GM12878 (cell line): ENCODE measurements at regions not wholly inside any gene's neighbourhood (a gene's known extent, or its start where the extent isn't known, plus 50 kb on each side); places are given as distances from the start of the nearest gene placed in this dataset.

Experiments used
- ATF2 ChIP-seq: IDR thresholded peaks from 2 replicates; pipeline ENCODE4 v1.6.1; 2012; ENCODE audit warnings: low read length, inconsistent platforms
- CBX3 ChIP-seq: fragments of 200-600 bp; sonication (generic); IDR thresholded peaks from 2 replicates; pipeline ENCODE4 v1.6.1; 2016; ENCODE audit warnings: low read depth, borderline replicate concordance
- CHD2 ChIP-seq: IDR thresholded peaks from 2 replicates; pipeline ENCODE4 v1.6.1; 2011; ENCODE audit warnings: low read depth, low read length, improper control_type of control experiment, borderline replicate concordance
- CREM ChIP-seq: IDR thresholded peaks from 2 replicates; pipeline ENCODE4 v1.6.1; 2014; ENCODE audit warnings: antibody characterized with exemption, low read depth
- ESRRA ChIP-seq: IDR thresholded peaks from 2 replicates; pipeline ENCODE4 v1.6.1; 2012; ENCODE audit warnings: mild to moderate bottlenecking, low read length, improper control_type of control experiment
- EZH2 ChIP-seq: IDR thresholded peaks from 2 replicates; pipeline ENCODE4 v1.6.1; 2012; ENCODE audit warnings: low read depth, mild to moderate bottlenecking, control low read depth, inconsistent platforms, low read length, borderline replicate concordance; ENCODE audit not compliant: control insufficient read depth
- JUND ChIP-seq: IDR thresholded peaks from 2 replicates; pipeline ENCODE4 v1.6.1; 2012; ENCODE audit warnings: low read depth, mild to moderate bottlenecking, low read length, improper control_type of control experiment, moderate library complexity
- MTA3 ChIP-seq: IDR thresholded peaks from 2 replicates; pipeline ENCODE4 v1.6.1; 2012; ENCODE audit warnings: low read length, inconsistent platforms, borderline replicate concordance
- MYC ChIP-seq: IDR thresholded peaks from 2 replicates; pipeline ENCODE4 v1.6.1; 2011; ENCODE audit warnings: mild to moderate bottlenecking, low read length, moderate library complexity, inconsistent platforms; ENCODE audit not compliant: insufficient read depth, insufficient replicate concordance, insufficient read length, severe bottlenecking
- NFYA ChIP-seq: IDR thresholded peaks from 2 replicates; pipeline ENCODE4 v1.6.1; 2011; ENCODE audit warnings: low read depth, mild to moderate bottlenecking, low read length, improper control_type of control experiment, borderline replicate concordance
- NR2F1 ChIP-seq: fragments of 450-650 bp; conservative IDR thresholded peaks from 2 replicates; pipeline ENCODE4 v1.6.1; 2017; ENCODE audit warnings: mild to moderate bottlenecking
- PAX8 ChIP-seq: fragments of 450-650 bp; IDR thresholded peaks from 2 replicates; pipeline ENCODE4 v1.6.1; 2017; ENCODE audit warnings: mild to moderate bottlenecking, moderate library complexity
- POU2F2 ChIP-seq: IDR thresholded peaks from 3 replicates; pipeline ENCODE4 v1.6.1; 2011; ENCODE audit warnings: low read depth, mild to moderate bottlenecking, low read length, borderline replicate concordance
- RBBP5 ChIP-seq: fragments of 200-600 bp; sonication (generic); conservative IDR thresholded peaks from 2 replicates; pipeline ENCODE4 v1.6.1; 2016
- STAT3 ChIP-seq: IDR thresholded peaks from 2 replicates; pipeline ENCODE4 v1.6.1; 2011; ENCODE audit warnings: low read depth, low read length, improper control_type of control experiment
- ZNF274 ChIP-seq: IDR thresholded peaks from one replicate; pipeline ENCODE4 v1.8.0; 2011; ENCODE audit not compliant: insufficient read length, insufficient read depth
- TF ChIP-seq, protein P1 (sequence below): fragments of 450-650 bp; IDR thresholded peaks from 2 replicates; pipeline ENCODE4 v1.6.1; 2017; ENCODE audit warnings: mild to moderate bottlenecking
- TF ChIP-seq, protein P2 (sequence below): IDR thresholded peaks from 2 replicates; pipeline ENCODE4 v1.6.1; 2011; ENCODE audit warnings: mild to moderate bottlenecking, low read depth, low read length, moderate library complexity; ENCODE audit not compliant: insufficient replicate concordance
- TF ChIP-seq, protein P3 (sequence below): IDR thresholded peaks from 2 replicates; pipeline ENCODE4 v1.6.1; 2012; ENCODE audit warnings: improper control_type of control experiment, low read depth, low read length; ENCODE audit not compliant: insufficient replicate concordance
- TF ChIP-seq, protein P4 (sequence below): IDR thresholded peaks from 2 replicates; pipeline ENCODE4 v1.6.1; 2011; ENCODE audit warnings: low read depth, low read length, improper control_type of control experiment, borderline replicate concordance

DNA sequence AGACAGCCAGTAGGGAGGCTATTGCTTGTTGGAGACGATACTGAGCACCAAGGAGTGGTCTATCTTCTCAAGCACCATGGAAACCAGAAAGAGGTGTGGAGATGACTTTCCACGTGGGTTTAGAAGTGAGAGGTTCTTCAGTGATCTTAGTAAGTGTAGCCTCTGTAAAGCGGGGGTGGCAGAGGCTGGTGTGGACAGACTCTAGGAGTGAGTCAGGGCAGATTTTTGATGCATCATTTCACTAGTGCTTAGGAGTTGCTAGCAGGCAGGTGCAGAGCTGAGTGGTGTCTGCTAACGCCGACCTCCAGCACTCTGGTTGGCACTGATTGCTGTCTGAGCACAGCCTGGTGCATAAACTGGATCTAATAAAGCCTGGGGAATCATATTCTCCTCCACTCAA, 78.4 kb upstream of the ADO start (continued):
- peak; percentile 66; the same call in 1 of the 2 replicates for TF ChIP-seq ATF2
- no peak for TF ChIP-seq JUND
- peak; percentile 64; the same call in 1 of the 3 replicates for TF ChIP-seq POU2F2
- TF ChIP-seq ESRRA = no peak
- TF ChIP-seq NFYA = no peak
- TF ChIP-seq, protein P1, sequence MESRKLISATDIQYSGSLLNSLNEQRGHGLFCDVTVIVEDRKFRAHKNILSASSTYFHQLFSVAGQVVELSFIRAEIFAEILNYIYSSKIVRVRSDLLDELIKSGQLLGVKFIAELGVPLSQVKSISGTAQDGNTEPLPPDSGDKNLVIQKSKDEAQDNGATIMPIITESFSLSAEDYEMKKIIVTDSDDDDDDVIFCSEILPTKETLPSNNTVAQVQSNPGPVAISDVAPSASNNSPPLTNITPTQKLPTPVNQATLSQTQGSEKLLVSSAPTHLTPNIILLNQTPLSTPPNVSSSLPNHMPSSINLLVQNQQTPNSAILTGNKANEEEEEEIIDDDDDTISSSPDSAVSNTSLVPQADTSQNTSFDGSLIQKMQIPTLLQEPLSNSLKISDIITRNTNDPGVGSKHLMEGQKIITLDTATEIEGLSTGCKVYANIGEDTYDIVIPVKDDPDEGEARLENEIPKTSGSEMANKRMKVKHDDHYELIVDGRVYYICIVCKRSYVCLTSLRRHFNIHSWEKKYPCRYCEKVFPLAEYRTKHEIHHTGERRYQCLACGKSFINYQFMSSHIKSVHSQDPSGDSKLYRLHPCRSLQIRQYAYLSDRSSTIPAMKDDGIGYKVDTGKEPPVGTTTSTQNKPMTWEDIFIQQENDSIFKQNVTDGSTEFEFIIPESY = no peak
- TF ChIP-seq, protein P2, sequence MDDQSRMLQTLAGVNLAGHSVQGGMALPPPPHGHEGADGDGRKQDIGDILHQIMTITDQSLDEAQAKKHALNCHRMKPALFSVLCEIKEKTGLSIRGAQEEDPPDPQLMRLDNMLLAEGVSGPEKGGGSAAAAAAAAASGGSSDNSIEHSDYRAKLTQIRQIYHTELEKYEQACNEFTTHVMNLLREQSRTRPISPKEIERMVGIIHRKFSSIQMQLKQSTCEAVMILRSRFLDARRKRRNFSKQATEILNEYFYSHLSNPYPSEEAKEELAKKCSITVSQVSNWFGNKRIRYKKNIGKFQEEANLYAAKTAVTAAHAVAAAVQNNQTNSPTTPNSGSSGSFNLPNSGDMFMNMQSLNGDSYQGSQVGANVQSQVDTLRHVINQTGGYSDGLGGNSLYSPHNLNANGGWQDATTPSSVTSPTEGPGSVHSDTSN = no peak
- TF ChIP-seq CBX3 = no peak
- no peak; the same call in 1 of the 2 replicates for TF ChIP-seq MTA3
- no peak for TF ChIP-seq RBBP5
- TF ChIP-seq CHD2 = no peak
- no peak for TF ChIP-seq EZH2
- TF ChIP-seq, protein P3, sequence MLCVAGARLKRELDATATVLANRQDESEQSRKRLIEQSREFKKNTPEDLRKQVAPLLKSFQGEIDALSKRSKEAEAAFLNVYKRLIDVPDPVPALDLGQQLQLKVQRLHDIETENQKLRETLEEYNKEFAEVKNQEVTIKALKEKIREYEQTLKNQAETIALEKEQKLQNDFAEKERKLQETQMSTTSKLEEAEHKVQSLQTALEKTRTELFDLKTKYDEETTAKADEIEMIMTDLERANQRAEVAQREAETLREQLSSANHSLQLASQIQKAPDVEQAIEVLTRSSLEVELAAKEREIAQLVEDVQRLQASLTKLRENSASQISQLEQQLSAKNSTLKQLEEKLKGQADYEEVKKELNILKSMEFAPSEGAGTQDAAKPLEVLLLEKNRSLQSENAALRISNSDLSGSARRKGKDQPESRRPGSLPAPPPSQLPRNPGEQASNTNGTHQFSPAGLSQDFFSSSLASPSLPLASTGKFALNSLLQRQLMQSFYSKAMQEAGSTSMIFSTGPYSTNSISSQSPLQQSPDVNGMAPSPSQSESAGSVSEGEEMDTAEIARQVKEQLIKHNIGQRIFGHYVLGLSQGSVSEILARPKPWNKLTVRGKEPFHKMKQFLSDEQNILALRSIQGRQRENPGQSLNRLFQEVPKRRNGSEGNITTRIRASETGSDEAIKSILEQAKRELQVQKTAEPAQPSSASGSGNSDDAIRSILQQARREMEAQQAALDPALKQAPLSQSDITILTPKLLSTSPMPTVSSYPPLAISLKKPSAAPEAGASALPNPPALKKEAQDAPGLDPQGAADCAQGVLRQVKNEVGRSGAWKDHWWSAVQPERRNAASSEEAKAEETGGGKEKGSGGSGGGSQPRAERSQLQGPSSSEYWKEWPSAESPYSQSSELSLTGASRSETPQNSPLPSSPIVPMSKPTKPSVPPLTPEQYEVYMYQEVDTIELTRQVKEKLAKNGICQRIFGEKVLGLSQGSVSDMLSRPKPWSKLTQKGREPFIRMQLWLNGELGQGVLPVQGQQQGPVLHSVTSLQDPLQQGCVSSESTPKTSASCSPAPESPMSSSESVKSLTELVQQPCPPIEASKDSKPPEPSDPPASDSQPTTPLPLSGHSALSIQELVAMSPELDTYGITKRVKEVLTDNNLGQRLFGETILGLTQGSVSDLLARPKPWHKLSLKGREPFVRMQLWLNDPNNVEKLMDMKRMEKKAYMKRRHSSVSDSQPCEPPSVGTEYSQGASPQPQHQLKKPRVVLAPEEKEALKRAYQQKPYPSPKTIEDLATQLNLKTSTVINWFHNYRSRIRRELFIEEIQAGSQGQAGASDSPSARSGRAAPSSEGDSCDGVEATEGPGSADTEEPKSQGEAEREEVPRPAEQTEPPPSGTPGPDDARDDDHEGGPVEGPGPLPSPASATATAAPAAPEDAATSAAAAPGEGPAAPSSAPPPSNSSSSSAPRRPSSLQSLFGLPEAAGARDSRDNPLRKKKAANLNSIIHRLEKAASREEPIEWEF = no peak
- no peak for TF ChIP-seq PAX8
- 0 out of 2 replicates have a peak, but pooled peaks have one; percentile 19 for TF ChIP-seq NR2F1
- TF ChIP-seq MYC = no peak
- TF ChIP-seq STAT3 = no peak
- TF ChIP-seq, protein P4, sequence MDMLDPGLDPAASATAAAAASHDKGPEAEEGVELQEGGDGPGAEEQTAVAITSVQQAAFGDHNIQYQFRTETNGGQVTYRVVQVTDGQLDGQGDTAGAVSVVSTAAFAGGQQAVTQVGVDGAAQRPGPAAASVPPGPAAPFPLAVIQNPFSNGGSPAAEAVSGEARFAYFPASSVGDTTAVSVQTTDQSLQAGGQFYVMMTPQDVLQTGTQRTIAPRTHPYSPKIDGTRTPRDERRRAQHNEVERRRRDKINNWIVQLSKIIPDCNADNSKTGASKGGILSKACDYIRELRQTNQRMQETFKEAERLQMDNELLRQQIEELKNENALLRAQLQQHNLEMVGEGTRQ = no peak; the same call in 1 of the 2 replicates
- no peak for TF ChIP-seq ZNF274
- TF ChIP-seq CREM = peak; percentile 79
